Loucy (cell line): ENCODE measurements at regions not wholly inside any gene's neighbourhood (a gene's known extent, or its start where the extent isn't known, plus 50 kb on each side); places are given as distances from the start of the nearest gene placed in this dataset.

Experiments
- CTCF ChIP-seq: fragments of 200-600 bp; sonication (generic); conservative IDR thresholded peaks from 2 replicates; pipeline ENCODE4 v1.5.1; 2014; ENCODE audit warnings: mild to moderate bottlenecking, antibody characterized with exemption, low read length
- EZH2phosphoT487 ChIP-seq: fragments of 200-600 bp; IDR thresholded peaks from 2 replicates; pipeline ENCODE4 v1.6.1; 2018; ENCODE audit warnings: antibody characterized with exemption, mild to moderate bottlenecking, moderate library complexity, borderline replicate concordance

GRCh38 chr3:159059395-159059794 lies 257.5 kb downstream of the MFSD1 start:
- TF ChIP-seq CTCF (peak; percentile 20; the same call in 1 of the 2 replicates), EZH2phosphoT487 (no peak)
